ENCODE measurements at regions not wholly inside any gene's neighbourhood (a gene's known extent, or its start where the extent isn't known, plus 50 kb on each side); places are given as distances from the start of the nearest gene placed in this dataset.

DNA sequence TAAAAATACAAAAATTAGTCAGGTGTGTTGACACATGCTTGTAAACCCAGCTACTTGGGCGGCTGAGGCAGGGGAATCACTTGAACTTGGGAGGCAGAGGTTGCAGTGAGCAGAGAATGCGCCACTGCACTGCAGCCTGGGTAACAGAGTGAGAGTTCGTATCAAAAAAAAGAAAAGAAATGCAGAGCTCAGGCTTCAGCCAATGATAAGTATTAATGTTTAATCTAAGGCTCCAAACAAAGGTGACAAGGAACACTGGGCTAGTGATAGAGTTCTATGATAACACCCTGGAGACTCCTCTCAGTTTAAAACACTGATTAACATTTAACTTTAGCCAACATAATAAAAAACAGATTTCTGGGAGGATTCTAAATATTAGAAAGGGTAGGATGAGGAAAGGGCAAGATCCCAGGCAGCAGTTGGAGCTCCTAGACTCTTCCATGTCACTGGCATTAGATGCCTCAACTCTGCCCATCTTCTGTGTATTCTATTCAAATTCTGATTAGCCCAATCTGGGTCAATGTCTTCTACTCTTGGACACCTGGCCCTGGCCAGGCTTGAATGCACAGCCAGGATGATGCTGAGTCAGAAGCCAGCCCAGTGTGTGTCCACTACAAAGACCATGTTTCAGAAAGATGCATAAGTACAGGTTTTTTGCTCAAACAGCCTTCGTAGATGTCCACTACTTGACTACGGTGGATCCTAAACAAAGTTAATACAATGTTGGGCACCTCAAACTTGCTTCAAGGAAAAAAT is 91.0 kb upstream of the FAM169A start:
- Histone ChIP-seq H3K27ac (ENCODE audit: low read depth, low read length) (no peak overlapping the region), H3K4me2 (ENCODE audit: low read length) (no peak overlapping the region), H3K27me3 (ENCODE audit: control insufficient read depth, low read length) (no peaks in the 10 kb centered on the region), H3K4me3 (ENCODE audit: low read length) (no peak overlapping the region), H3F3A (ENCODE audit: control insufficient read depth, insufficient read depth) (no peaks in the 10 kb centered on the region), H3K9me3 (ENCODE audit: control insufficient read depth, insufficient read depth, low read length) (no peaks in the 10 kb centered on the region), H3K79me2 (ENCODE audit: control insufficient read depth, low read length) (no peaks in the 10 kb centered on the region), H3K36me3 (ENCODE audit: control insufficient read depth, low read length) (no peaks in the 10 kb centered on the region), H3K9me2 (replicated peaks; ENCODE audit: control insufficient read depth, low read length) (no peaks in the 10 kb centered on the region), H3K4me1 (ENCODE audit: control insufficient read depth, low read length) (no peaks in the 10 kb centered on the region), H4K20me1 (ENCODE audit: control insufficient read depth, insufficient read depth, low read depth, low read length) (no peaks in the 10 kb centered on the region)
- TF ChIP-seq EZH2phosphoT487 (IDR thresholded peaks at IDR 0.05; ENCODE audit: borderline replicate concordance, low read length), result no peak
- TF ChIP-seq, protein P1, sequence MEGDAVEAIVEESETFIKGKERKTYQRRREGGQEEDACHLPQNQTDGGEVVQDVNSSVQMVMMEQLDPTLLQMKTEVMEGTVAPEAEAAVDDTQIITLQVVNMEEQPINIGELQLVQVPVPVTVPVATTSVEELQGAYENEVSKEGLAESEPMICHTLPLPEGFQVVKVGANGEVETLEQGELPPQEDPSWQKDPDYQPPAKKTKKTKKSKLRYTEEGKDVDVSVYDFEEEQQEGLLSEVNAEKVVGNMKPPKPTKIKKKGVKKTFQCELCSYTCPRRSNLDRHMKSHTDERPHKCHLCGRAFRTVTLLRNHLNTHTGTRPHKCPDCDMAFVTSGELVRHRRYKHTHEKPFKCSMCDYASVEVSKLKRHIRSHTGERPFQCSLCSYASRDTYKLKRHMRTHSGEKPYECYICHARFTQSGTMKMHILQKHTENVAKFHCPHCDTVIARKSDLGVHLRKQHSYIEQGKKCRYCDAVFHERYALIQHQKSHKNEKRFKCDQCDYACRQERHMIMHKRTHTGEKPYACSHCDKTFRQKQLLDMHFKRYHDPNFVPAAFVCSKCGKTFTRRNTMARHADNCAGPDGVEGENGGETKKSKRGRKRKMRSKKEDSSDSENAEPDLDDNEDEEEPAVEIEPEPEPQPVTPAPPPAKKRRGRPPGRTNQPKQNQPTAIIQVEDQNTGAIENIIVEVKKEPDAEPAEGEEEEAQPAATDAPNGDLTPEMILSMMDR (IDR thresholded peaks at IDR 0.05; ENCODE audit: low read depth, low read length, poor library complexity, severe bottlenecking), result no peak

DNA sequence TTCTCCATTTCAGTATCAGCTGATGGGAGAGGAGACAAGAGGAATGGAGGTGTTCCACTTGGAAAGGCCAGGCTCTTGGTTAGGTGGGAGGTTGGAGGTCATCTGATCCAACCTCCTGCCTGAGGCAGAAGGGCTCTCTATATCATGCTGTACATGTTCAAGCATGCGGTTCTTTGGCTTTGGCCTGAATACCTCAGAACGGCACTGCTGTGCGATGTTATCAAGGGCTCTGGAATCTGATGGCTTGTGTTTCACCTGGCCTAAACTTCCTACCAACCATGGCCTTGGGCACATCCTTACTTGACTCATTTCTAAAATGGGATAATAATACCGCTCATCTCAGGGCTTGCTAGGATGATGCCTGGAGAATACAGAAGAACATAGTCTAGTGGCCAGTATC is 90.1 kb upstream of the FAM169A start:
- H3K9me2 ChIP-seq (replicated peaks; ENCODE audit: control insufficient read depth, low read length), result no peaks in the 10 kb centered on the region
- no peaks in the 10 kb centered on the region for H3K9me3 ChIP-seq (ENCODE audit: control insufficient read depth, insufficient read depth, low read length)
- H3K79me2 ChIP-seq (ENCODE audit: control insufficient read depth, low read length), result no peaks in the 10 kb centered on the region
- H3K4me2 ChIP-seq (ENCODE audit: low read length), result no peak overlapping the region
- no peak overlapping the region for H3K4me3 ChIP-seq (ENCODE audit: low read length)
- no peaks in the 10 kb centered on the region for H4K20me1 ChIP-seq (ENCODE audit: control insufficient read depth, insufficient read depth, low read depth, low read length)
- H3K4me1 ChIP-seq (ENCODE audit: control insufficient read depth, low read length), result no peaks in the 10 kb centered on the region
- H3K27ac ChIP-seq (ENCODE audit: low read depth, low read length), result no peak overlapping the region
- no peaks in the 10 kb centered on the region for H3F3A ChIP-seq (ENCODE audit: control insufficient read depth, insufficient read depth)
- no peak for TF ChIP-seq EZH2phosphoT487 (IDR thresholded peaks at IDR 0.05; ENCODE audit: borderline replicate concordance, low read length)
- TF ChIP-seq, protein P1 (IDR thresholded peaks at IDR 0.05; ENCODE audit: low read depth, low read length, poor library complexity, severe bottlenecking), result no peak
- no peaks in the 10 kb centered on the region for H3K27me3 ChIP-seq (ENCODE audit: control insufficient read depth, low read length)
- H3K36me3 ChIP-seq (ENCODE audit: control insufficient read depth, low read length), result no peaks in the 10 kb centered on the region

DNA sequence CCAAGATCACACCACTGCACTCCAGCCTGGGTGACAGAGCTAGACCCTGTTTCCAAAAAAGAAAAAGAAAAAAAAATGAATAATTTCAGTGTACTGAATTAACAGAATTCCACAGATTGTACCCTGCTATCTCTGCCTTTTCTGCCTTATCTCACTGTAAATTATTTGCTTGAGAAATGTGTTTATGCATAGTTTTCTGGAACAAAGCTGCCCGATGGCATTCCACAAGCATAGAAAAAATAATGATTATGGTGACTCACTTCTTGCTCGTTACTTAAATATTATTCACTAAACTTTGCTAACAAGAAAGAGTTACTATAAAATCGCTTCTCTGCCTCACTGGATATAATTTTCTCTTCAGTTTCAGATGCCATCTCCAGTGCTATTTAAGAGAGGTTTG is 88.7 kb upstream of the FAM169A start:
- Histone ChIP-seq H3K9me2 (replicated peaks; ENCODE audit: control insufficient read depth, low read length) (no peaks in the 10 kb centered on the region), H3F3A (ENCODE audit: control insufficient read depth, insufficient read depth) (no peaks in the 10 kb centered on the region), H3K4me2 (ENCODE audit: low read length) (no peak overlapping the region), H3K79me2 (ENCODE audit: control insufficient read depth, low read length) (no peaks in the 10 kb centered on the region), H3K9me3 (ENCODE audit: control insufficient read depth, insufficient read depth, low read length) (no peaks in the 10 kb centered on the region), H3K27me3 (ENCODE audit: control insufficient read depth, low read length) (0 out of 2 replicates have a peak, but pooled peaks cover 2% of the 10 kb centered on the region), H3K4me3 (ENCODE audit: low read length) (no peak overlapping the region), H3K36me3 (ENCODE audit: control insufficient read depth, low read length) (no peaks in the 10 kb centered on the region), H3K4me1 (ENCODE audit: control insufficient read depth, low read length) (no peaks in the 10 kb centered on the region), H3K27ac (ENCODE audit: low read depth, low read length) (no peak overlapping the region), H4K20me1 (ENCODE audit: control insufficient read depth, insufficient read depth, low read depth, low read length) (no peaks in the 10 kb centered on the region)
- TF ChIP-seq, protein P1 (IDR thresholded peaks at IDR 0.05; ENCODE audit: low read depth, low read length, poor library complexity, severe bottlenecking), result no peak
- TF ChIP-seq EZH2phosphoT487 (IDR thresholded peaks at IDR 0.05; ENCODE audit: borderline replicate concordance, low read length), result no peak
